ENCODE measurements at regions not wholly inside any gene's neighbourhood (a gene's known extent, or its start where the extent isn't known, plus 50 kb on each side); places are given as distances from the start of the nearest gene placed in this dataset.

DNA sequence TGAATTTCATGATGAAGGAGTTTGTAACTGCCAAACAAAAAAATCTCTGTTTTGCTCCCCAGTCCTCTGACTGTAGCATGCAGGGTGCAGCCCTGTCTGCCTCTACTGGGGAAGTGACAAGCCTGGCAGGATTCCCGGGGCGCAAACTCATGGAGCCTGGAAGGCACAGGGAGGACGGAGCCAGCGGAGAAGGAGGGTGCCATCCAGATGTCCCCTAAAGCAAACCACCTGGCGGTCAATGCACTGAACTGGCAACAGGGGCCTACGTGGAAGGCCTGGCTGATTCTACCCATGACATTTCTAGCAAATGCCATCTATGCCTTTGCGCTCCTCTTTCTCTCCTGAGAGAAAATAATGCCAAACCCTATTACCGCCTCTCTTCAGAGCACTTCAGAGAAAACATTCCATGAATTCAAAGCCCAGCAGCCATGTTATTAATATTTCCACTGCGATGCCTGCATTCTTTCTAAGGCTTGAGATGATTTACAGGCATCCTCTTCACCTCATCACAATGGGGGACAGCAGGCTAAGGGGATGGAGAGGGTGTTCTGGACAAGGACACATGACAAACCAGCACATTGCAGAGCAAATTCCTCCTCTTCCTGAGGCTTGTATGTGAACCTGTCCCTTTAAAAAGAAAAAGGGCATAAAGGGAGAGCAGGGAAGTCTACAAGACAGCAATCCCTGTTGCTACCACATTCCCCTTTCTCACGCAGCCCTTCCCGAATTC, 329.3 kb upstream of the NOCT start:
- TF ChIP-seq, protein P1, sequence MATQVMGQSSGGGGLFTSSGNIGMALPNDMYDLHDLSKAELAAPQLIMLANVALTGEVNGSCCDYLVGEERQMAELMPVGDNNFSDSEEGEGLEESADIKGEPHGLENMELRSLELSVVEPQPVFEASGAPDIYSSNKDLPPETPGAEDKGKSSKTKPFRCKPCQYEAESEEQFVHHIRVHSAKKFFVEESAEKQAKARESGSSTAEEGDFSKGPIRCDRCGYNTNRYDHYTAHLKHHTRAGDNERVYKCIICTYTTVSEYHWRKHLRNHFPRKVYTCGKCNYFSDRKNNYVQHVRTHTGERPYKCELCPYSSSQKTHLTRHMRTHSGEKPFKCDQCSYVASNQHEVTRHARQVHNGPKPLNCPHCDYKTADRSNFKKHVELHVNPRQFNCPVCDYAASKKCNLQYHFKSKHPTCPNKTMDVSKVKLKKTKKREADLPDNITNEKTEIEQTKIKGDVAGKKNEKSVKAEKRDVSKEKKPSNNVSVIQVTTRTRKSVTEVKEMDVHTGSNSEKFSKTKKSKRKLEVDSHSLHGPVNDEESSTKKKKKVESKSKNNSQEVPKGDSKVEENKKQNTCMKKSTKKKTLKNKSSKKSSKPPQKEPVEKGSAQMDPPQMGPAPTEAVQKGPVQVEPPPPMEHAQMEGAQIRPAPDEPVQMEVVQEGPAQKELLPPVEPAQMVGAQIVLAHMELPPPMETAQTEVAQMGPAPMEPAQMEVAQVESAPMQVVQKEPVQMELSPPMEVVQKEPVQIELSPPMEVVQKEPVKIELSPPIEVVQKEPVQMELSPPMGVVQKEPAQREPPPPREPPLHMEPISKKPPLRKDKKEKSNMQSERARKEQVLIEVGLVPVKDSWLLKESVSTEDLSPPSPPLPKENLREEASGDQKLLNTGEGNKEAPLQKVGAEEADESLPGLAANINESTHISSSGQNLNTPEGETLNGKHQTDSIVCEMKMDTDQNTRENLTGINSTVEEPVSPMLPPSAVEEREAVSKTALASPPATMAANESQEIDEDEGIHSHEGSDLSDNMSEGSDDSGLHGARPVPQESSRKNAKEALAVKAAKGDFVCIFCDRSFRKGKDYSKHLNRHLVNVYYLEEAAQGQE (IDR thresholded peaks at IDR 0.05; ENCODE audit: low read depth), result no peak

DNA sequence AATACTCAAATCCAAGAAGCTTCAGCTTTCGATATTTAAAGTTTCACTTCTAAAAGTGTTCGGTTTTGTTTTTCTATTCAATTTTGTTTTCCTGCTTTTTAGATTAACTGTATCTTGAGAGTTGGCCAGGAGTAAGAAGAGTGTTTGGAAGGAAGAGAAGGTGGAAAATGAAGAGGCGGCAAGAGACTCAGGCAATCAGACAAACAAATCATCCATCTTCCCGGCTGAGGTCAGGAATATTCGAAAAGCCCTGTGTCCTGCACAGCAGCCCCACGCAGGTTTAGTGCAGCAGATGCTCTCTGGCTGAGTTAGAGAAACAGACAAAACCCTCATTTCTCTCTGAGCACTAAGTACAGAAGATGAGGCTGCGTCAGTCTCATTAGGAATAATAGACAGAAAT, 330.3 kb upstream of the NOCT start:
- TF ChIP-seq CEBPB (IDR thresholded peaks at IDR 0.05) (no peak), FOXM1 (IDR thresholded peaks at IDR 0.05; ENCODE audit: borderline replicate concordance, low read depth) (no peak), EGR1 (IDR thresholded peaks at IDR 0.05) (no peak), RAD21 (IDR thresholded peaks at IDR 0.05; ENCODE audit: low read depth) (no peak), YY1 (IDR thresholded peaks at IDR 0.05; ENCODE audit: low read depth) (no peak), EP300 (IDR thresholded peaks at IDR 0.05; ENCODE audit: borderline replicate concordance) (no peak), TCF12 (IDR thresholded peaks at IDR 0.05; ENCODE audit: low read depth) (no peak), NFIC (IDR thresholded peaks at IDR 0.05) (no peak), TAF1 (IDR thresholded peaks at IDR 0.05; ENCODE audit: low read depth) (no peak), TEAD4 (IDR thresholded peaks at IDR 0.05) (no peak), ZBTB7A (IDR thresholded peaks at IDR 0.05; ENCODE audit: low read depth) (no peak), CREB1 (IDR thresholded peaks at IDR 0.05; ENCODE audit: low read depth) (no peak)
- TF ChIP-seq, protein P1 (IDR thresholded peaks at IDR 0.05; ENCODE audit: low read depth), result no peak
- TF ChIP-seq, protein P2, sequence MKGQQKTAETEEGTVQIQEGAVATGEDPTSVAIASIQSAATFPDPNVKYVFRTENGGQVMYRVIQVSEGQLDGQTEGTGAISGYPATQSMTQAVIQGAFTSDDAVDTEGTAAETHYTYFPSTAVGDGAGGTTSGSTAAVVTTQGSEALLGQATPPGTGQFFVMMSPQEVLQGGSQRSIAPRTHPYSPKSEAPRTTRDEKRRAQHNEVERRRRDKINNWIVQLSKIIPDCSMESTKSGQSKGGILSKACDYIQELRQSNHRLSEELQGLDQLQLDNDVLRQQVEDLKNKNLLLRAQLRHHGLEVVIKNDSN (IDR thresholded peaks at IDR 0.05), result no peak
- TF ChIP-seq, protein P3, sequence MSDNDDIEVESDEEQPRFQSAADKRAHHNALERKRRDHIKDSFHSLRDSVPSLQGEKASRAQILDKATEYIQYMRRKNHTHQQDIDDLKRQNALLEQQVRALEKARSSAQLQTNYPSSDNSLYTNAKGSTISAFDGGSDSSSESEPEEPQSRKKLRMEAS (IDR thresholded peaks at IDR 0.05), result no peak

DNA sequence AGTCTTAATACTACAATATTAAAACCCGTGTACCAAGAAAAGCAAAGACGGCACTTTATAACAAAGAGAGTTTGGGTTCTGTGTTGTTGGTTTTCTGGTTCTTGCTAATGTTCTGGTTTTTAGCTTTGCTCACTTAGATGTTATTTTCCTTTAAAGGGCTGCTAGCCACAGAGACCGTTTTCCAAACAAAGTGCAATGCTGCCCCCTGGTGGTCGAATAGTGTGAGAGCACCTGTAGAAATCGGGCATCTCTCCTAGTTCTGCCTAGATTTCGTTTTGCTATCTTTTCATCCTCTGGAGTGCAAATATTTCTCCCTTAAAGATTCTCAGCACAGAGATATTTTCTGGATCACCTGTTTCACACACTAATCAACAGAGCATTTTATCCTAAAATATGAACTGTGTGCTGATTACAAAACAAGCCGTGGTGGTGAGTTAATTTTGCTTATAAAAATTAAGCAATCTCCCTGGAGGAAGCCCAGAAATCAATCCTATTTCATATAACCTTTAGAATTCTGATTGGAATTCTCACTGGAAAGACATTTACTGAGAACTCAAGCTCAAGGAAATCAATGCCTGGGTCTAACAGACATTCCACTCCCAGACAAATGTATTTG, 334.5 kb upstream of the NOCT start:
- TF ChIP-seq TAF1 (IDR thresholded peaks at IDR 0.05; ENCODE audit: low read depth) (no peak), EP300 (IDR thresholded peaks at IDR 0.05; ENCODE audit: borderline replicate concordance) (no peak), RAD21 (IDR thresholded peaks at IDR 0.05; ENCODE audit: low read depth) (peak; percentile 95), YY1 (IDR thresholded peaks at IDR 0.05; ENCODE audit: low read depth) (no peak), NFIC (IDR thresholded peaks at IDR 0.05) (no peak)

DNA sequence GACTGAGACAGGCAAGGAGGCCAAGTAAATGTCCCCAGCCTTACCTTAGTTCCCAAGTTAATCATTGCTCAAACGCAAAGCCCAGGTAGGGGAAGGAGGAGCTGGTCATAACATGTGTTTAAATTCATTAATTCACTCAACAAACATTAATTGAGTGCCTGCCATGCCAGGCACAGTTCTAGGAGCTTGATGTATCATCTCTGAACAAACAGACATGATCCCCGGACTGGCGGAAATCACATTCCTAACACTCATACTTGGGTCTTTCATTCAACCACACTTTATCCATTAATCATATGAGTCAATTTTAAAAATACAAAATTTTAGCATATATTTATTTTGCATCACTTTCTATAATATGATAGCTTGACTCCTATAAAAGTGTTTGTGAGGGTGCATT, 335.3 kb upstream of the NOCT start:
- no peak for TF ChIP-seq TCF12 (IDR thresholded peaks at IDR 0.05; ENCODE audit: low read depth)
- TF ChIP-seq TEAD4 (IDR thresholded peaks at IDR 0.05), result no peak
- no peak for TF ChIP-seq TAF1 (IDR thresholded peaks at IDR 0.05; ENCODE audit: low read depth)
- no peak for TF ChIP-seq CREB1 (IDR thresholded peaks at IDR 0.05; ENCODE audit: low read depth)
- no peak for TF ChIP-seq RAD21 (IDR thresholded peaks at IDR 0.05; ENCODE audit: low read depth)
- no peak for TF ChIP-seq YY1 (IDR thresholded peaks at IDR 0.05; ENCODE audit: low read depth)
- TF ChIP-seq NFIC (IDR thresholded peaks at IDR 0.05), result no peak
- TF ChIP-seq, protein P1 (IDR thresholded peaks at IDR 0.05; ENCODE audit: low read depth), result no peak
- TF ChIP-seq, protein P3 (IDR thresholded peaks at IDR 0.05), result no peak
- no peak for TF ChIP-seq EP300 (IDR thresholded peaks at IDR 0.05; ENCODE audit: borderline replicate concordance)
- TF ChIP-seq, protein P2 (IDR thresholded peaks at IDR 0.05), result no peak
- no peak for TF ChIP-seq ZBTB7A (IDR thresholded peaks at IDR 0.05; ENCODE audit: low read depth)
- TF ChIP-seq CEBPB (IDR thresholded peaks at IDR 0.05), result no peak
- no peak for TF ChIP-seq FOXM1 (IDR thresholded peaks at IDR 0.05; ENCODE audit: borderline replicate concordance, low read depth)
- TF ChIP-seq EGR1 (IDR thresholded peaks at IDR 0.05), result no peak

Measured in Ishikawa (cell line).